GM04503 (cell line): ENCODE measurements at regions not wholly inside any gene's neighbourhood (a gene's known extent, or its start where the extent isn't known, plus 50 kb on each side); places are given as distances from the start of the nearest gene placed in this dataset.
"Not testable (repeated sequence)": the region's sequence is repeated elsewhere in the genome, so short reads cannot be mapped to it uniquely, and the experiment has no call there.

Experiments used
- DNase-seq: peaks from one replicate; pipeline ENCODE4 v3.0.0-alpha.2; 2012; ENCODE audit warnings: low read depth

DNA sequence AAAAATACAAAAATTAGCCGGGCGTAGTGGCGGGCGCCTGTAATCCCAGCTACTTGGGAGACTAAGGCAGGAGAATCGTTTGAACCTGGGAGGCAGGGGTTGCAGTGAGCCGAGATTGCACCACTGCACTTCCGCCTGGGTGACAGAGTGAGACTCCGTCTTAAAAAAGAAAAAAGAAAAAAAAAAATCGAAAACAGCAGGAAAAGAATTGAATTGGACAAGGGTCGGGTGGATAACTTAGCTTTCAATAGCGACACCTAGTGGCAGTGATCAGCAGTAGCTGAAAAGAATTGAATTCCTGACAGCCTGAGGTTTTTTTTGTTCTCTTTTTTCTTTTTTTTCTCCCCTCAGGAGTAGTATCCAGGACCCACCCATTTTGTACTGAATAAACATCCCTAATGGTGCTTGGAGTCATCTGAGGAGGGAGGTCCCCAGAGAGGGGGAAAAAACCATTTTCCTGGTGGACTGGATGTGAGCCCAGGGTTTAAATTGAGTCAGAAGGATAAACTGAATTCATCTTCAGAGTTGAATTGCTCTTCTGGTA lies 55.1 kb downstream of the CYCS start:
- peak; percentile 46 for DNase-seq

DNA sequence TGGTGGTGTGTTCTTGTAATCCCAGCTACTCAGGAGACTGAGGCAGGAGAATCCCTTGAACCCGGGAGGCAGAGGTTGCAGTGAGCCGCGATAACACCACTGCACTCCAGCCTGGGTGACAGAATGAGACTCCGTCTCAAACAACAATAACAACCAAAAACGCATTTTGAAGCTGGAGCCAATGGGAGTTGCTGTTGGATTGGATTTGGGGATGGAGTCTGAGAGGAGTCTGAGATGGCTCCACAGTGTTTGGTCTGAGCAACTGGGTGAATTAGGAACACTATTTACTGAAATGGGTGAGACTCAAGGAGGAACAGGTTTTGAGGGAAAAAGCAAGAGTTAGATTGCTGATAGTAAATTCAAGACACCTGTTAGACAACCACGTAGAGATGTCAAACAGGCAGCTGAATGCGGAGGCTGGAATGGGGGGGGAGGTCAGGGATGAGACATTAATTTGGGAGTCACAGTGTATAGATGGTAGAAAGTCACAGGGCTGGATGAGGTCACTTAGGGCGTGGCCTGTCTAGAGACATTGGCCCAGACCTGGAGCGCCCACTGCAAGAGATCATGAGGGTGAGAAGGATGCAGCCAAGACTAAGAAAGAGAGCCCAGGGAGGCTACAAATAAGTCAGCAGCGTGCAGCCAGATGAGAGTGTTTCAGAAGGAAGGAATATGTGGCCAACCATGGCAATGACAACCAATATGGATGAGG lies 56.4 kb downstream of the CYCS start:
- no peak for DNase-seq

DNA sequence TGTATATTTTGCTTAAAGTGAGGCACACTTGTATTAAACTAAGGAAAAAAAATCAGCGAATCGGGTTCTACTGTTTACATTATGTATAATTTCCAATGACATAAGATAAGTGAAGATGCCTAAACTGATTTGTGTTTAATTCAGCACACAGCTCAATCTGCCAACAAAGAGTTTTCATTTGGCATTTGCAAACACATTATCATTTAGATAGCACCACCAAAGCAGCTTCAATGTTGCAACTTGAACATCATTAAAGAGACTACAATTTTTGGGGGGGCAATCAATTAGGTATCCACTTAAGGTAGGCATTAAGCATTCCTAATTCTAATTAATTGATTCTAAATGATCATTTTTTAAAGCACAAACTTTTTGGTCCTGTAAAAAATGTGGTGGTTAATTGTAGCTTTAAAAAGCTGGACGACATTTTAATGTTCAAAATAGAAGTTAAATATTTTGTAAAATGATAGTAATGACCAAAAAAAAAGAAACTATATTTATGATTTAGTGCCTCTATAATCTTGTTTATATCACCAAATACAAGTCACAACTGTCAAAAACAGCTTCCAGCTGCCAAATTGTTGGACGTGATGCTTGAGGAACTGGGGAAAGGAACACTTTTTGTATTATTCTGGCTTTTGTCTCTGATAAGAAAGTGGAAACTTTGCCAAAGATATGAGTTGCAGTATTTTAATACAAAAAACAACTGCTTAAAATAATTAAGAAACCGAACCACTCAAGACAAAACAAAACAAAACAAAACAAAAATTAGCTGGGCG lies 57.1 kb downstream of the CYCS start:
- DNase-seq, result no peak

DNA sequence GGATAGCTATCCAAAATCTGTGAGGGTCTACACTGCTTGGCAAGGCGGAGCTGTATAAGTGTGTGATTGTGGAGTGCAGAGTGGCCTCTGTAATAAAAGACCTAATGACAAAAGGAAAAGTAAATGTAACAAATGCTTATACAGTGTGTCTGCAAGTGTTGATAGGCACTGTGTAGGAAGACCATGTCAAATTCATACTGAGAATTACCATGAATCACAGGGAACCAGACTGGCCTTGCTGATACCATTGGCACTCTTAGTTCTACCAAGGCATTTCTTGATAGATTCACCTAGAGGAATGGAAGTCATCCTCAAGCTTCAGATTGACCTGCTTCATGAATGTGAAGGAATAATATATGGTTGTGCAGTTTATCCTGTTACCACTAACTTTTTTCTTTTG lies 58.8 kb downstream of the CYCS start:
- no peak for DNase-seq

DNA sequence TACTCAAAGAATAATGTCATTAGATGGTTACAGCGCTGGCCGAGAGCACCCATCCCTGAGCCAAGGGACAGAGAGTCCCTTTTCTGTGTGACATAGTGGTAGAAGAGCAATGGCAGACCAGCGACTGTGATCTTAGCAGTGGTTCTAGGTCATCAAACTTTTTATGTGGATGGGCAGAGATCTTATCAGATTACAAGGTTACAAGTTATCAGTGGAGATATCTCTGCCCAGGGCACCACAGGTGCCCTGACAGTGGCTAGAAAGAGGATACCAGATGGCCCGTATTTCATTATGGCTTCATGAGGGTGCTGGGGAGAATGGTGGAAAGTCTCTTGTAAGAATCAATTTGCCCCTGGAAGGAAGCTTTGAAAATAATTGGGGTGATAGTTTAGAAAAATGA lies 62.7 kb downstream of the CYCS start:
- DNase-seq, result no peak

DNA sequence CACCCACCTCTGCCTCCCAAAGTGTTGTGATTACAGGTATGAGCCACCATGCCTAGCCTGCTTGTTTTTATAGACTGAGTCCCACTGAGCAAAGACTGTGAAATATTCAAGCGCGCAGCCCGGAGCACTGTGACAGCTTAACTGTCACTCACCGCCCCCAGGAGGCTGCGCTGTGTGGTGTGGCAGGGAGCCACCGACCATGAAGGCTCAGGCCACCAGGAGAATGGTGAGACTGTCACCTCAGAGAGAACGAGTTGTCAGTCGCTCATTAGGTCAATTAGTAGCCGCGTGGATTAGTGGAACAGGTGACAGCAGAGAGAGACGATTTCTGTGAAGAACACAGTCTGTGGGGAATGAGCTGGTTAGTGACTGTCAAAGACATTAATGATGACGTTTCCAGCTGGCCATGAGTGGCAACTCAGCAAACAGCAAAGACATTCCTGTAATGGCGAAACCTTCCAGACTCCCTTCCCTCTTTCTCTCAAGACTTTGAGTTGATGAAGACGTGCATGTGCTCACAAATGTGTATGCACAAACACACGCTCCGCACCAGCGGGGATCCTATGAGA lies 64.5 kb downstream of the CYCS start:
- DNase-seq, result no peak

DNA sequence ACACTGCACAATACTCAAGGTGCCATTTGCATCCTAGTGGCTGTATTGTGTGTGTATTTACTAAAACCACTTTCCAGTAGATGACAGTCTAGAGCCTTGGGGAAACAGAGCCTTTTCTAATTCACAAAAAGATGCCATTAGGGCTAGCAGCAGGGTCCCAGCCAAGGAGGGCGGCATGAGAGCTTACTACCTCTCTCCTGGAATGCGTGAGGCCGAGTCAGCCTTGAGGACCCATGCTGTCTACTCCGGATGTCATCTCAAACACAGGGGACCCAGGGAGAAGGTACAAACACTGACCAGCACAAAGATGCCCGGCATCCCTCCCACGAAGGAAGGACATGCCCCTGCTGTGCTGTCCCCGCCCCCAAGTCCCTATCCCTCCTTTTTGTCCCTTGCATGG lies 65.5 kb downstream of the CYCS start:
- DNase-seq, result no peak

DNA sequence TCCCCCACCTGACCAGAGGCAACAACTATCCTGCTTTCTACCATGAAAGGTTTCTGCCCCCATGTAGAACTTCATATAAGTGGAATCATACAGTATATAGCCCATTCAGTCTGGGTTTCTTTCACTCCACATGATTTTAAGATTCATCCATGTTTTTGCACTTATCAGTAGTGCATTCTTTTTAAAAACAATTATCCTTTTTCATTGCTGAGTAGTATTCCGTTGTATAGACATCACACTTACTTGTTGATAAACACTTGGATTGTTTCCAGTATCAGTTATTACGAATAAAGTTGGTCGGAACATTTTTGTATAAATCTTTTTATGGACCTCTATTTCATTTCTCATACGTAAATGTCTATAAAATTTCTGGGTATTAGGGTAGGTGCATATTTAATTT lies 68.7 kb downstream of the CYCS start:
- no peak for DNase-seq

DNA sequence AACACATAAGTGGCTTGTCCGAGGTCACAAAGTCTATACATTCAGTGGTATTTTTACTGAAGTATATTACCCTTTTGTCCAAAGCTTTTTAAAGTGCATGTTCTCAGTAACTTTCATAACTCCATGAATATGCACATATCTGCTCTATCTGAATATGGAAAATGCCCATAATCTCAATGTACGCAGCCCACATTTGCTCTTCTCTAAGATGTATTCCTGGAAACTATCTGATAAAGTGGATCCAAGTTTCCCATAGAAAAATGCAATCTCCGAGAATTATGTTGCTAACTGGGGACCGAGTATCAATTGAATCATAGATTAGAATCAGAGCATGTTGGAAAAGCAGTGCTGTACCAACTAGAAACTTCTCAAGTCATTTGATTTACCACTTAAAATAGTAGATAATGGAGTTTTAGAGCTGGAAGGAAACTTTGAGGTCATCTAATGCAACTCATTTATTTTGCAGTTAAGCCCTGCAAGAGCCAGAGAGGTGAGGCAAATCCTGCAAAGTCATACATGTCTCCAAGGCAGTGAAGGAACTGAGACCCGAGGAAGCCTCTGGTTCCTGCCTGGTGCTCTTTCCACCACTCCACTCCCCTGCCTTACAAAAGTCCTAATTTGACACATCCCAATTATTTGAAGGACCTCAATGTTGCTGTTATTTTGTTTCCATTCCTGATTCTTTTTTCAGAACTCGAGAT lies 69.4 kb downstream of the CYCS start:
- no peak for DNase-seq

DNA sequence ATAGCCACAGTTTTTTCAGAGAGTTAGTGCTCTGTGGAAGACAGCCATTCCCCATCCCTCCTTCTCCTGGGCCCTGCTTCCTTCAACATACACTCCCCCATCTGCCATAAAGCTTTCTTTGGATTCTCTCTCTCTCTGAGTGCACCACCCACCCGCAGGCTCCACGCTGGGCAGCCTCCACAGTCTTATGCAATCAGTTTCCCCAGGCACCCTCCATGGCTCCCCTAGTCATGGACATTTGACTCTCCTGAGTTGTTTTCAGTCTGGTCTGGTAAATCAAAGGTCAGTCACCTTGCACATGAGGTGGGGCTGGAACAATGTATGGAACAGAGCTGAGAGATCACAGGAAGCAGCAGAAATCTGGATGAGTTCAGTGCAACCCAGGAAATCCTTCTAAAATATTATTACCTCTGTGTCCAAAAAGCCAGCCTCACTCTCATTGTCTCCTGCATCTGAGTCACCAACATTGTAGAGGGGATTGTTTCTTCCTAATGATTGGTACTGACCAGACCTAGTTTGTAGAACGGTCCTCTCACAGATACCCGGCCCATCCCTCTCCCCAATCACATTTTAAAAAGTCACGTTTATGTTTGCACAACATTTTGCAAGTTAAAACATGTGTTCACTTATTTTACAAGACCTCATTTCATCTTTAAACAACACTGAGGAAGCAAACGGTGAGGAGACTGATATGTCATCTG lies 70.1 kb downstream of the CYCS start:
- DNase-seq, result no peak

DNA sequence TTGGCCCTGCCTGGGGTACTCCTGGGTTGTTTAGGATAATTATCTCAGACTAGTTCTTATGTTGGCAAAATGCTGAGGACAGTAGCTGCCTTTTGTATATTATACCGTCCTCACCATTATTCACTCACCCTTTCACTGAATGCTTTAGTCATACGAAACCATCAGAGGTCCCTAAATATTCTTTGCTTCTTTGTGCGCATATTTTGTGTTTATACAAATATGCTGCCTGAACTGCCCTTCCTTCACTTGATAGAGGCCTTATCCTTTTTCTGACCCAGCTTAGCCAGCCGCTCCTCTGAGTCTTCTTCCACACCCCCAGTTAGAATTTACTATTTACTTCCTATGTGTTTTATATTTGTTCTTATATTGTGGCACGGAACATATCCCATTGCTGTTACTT lies 70.2 kb upstream of the OSBPL3 start:
- DNase-seq, result no peak

DNA sequence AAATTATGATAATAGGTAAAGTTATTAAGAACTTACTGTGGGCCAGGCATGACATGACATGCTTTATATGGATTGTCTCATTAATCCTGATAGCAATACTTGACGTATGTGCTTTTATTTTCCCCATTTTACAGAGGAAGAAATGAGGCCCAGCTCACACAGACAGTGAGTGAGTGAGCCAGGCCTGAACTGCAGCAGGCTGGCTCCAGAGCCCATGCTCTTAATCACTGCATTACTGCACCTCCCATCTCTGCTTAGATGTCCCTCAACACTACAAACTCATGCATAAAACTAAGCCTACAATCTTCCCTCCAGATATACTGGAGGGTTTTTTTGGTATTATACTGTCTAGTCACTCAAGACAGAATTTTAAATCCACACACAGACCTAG lies 68.5 kb upstream of the OSBPL3 start:
- DNase-seq, result no peak

DNA sequence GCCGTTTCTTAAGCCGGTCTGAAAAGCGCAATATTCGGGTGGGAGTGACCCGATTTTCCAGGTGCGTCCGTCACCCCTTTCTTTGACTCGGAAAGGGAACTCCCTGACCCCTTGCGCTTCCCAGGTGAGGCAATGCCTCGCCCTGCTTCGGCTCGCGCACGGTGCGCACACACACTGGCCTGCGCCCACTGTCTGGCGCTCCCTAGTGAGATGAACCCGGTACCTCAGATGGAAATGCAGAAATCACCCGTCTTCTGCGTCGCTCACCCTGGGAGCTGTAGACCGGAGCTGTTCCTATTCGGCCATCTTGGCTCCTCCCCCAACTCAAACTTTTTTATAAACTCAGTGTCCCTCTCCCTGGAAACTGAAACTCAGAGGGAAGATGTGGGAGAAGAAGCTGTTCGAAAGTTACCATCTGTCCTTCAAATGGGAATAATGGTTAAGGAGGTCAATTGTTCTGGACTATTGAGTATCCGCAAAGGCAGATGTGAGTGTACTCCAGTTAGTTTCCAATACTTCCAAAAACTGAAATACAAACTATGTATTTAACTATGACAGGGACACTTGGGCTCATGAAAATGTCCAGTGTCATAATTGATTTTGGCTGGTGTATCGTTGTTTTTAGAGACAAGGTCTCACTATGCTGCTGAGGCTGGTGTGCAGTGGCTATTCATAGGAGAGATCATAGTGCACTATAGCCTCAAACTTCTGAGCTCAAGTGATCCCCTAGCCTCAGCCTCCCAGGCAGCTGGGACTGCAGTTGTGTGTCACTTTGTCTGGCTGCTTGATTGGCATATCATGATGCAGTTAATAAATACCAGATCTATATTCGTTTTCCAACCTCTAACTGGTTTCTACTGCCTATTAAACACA lies 67.8 kb upstream of the OSBPL3 start:
- DNase-seq, result not testable (repeated sequence)

DNA sequence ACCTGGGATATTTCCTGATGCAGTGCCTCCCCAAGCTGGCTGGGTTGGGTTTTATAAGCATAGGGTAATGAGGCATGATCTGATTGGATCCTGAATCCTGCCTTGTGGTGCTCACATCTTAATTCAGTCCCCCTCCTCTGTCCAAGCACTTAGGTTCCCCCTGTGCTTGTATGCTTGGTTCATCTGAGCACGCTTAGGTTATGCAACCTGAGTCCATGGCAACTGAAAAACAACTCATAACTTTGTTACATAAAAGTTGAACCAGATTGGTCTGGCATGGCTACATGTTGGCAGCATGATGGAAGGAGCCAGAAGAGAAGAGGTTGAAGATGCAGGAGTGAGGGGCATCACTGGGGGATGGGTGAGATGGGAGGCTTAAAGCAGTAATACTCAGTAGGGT lies 57.3 kb upstream of the OSBPL3 start:
- DNase-seq, result no peak

DNA sequence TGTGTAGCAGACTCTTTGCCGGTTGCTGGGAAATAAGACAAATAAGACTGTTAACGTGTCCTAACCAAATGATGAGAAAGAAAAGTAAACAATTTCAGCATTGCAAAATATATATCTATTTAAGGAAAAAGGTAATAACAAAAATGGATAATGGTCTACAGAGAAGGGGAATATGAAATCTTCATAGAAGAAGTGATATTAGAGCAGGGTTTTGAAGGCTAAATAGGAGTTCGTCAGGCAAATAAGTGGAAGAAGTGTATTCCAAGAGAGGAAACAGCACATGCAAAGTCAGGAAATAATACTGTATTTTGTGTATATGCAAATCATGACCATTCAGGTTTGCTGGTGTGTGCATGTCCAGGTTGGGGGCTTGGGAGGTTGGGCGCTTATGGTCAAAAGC lies 55.3 kb upstream of the OSBPL3 start:
- DNase-seq, result no peak

DNA sequence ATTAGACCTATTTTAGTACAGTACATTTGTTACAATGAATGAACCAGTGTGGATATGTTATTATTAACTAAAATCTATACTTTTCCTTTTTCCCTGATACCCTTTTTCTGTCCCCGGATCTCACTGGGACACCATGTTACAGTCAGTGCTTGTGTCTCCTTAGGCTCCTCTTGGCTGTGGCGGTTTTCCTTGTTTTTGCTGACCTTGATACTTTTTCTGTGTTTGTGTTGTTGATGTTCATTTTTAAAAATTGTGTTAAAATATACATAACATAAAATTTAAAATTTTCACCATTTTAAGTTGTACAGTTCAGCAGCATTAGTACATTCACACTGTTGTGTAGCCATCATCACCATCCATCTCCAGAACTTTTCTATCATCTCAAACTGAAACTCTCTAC lies 54.2 kb upstream of the OSBPL3 start:
- no peak for DNase-seq

DNA sequence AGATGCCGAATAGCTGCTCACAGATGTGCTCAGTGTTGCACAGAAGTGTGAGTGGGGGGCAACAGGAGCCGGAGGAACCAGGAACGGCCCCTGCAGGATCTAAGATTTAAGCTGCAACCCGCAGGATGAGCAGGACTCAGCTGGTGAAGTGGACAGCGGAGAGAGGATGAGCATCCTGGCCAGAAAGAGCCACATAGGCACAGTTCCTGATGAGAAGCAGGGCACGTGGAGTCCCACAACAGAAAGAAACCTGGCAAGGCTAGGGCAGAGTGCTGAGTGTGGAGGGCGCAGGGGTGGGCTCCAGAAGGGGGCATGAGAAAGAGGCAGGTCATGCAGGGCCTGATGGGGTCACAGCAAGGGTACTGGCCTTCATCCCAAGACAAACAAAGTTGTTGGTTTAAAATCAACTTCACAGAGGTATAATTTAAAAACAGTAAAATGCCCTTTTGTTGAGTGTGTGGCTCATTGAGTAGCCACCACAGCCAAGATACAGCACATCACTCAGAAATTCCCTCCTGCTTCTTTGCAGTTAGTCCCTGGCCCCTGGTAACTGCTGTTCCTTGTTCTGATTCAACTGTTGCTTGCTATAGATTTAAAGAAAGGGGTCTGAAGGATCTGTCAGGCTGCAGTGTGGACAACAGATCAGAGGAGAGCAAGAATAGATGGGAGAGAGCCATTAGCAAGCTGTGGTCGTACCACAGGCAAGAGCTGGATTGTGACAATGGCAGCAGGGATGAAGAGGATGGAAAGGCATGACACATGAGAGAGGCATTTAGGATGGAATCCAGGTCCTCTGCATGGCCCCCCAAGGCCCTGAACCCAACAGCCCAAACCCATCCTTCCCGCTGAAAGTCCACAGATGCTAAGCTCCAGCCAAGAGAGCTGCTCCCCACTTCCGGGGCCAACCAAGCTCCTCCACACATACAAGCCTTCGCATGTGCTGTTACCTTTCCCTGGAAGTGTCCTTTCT lies 53.1 kb upstream of the OSBPL3 start:
- no peak for DNase-seq

DNA sequence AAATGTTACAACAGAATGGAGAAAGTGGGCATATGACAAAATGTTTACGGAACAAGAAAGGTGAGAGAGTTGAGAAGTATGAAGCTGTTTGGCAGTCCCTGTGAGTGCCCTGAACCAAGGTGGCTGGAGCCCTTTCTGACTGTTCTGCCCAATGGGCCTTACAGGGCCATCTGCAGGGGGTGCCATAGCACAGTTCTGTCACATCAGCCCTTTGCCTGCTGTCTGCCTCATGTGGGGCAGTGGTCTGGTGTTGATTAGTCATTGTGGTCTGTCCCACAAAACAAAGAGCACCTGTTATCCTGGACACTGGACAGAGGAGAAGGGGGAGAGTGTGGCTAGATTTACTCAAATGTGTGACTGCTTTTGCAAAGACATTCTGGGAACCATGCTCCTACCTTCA lies 51.5 kb upstream of the OSBPL3 start:
- no peak for DNase-seq

DNA sequence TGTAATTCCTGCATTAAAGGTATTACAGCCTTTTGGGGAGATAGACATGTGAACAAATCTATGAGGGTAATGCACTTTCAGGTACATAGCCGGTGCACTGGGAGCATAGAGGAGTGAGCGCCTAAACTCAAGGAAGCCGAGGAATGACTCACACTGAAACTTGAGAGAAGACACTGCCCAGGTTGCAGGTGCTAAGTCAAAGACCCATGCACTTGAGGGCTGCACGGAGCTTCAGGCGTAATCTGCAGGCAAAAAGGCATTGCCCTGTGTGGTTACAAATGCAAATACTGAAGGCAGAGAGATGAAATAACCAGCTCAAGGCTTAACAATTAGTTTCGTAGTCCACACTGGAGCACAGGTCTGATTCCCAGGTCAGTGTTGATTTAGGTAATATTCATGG lies 51.0 kb upstream of the OSBPL3 start:
- DNase-seq, result no peak
